Pancreas (tissue), 10 donors: ENCODE measurements at regions not wholly inside any gene's neighbourhood (a gene's known extent, or its start where the extent isn't known, plus 50 kb on each side); places are given as distances from the start of the nearest gene placed in this dataset.

Experiments
- ATAC-seq, 4 donors: fragments of 200-7000 bp; cut with Tn5 transposase; one replicate each; pipeline versions ENCODE4 v1.8.0 to v1.9.1; 2020; ENCODE audit warnings: mild to moderate bottlenecking in 4 of 4, moderate library complexity in 4 of 4
- DNase-seq, 6 donors: peaks; one replicate each; pipeline ENCODE4 v3.0.0-alpha.2; 2020
- FAIRE-seq: peaks from 2 replicates; lab custom pipeline; 2012; peaks lifted over from hg19 to GRCh38; lab: Jason Lieb, UNC
- H3K27ac ChIP-seq, 4 donors: fragments of 200-600 bp; sonication (generic); 1 replicate in 3 of 4; 2 replicates in 1 of 4; pipeline versions ENCODE4 v1.5.0 to v1.8.0; 2020
- H3K27me3 ChIP-seq, 4 donors: fragments of 200-600 bp; one replicate each; pipeline ENCODE4 v1.8.0; 2021
- H3K36me3 ChIP-seq, 3 donors: fragments of 200-600 bp; sonication (generic) in 1 of 3; one replicate each; pipeline versions ENCODE4 v1.5.0 to v1.8.0; 2020 to 2021
- H3K4me1 ChIP-seq, 3 donors: fragments of 200-600 bp; one replicate each; pipeline ENCODE4 v1.8.0; 2021
- H3K4me3 ChIP-seq, 4 donors: fragments of 200-600 bp; sonication (generic) in 2 of 4; one replicate each; pipeline versions ENCODE4 v1.5.0 to v1.8.0; 2020 to 2021
- H3K9me3 ChIP-seq, 4 donors: fragments of 200-600 bp; one replicate each; pipeline ENCODE4 v1.8.0; 2021
- CTCF ChIP-seq, 4 donors: fragments of 200-600 bp; sonication (generic) in 3 of 4; IDR thresholded peaks; one replicate each; pipeline versions ENCODE4 v1.5.0 to v1.8.0; 2021; ENCODE audit warnings: antibody characterized with exemption in 4 of 4
- WGBS, 2 donors: extraction: QIAGEN DNeasy Blood & Tissue Kit; methylation state at CpG; one replicate each; pipeline ENCODE4 v1.1.7; 2013; 5-methylcytosine and 5-hydroxymethylcytosine counted together
- intact Hi-C, 3 donors: fragments of 100-400 bp; cut with DNase I; formaldehyde crosslinking; loops; one replicate each; pipeline versions ENCODE4 v1.11.1 to v1.14.2; 2022
- donor health status: healthy with polysubstance abuse.
- donor health status: DM: no; HTN: no; CAD: no; lungs with moderate emphysema.
- donor health status: DM: no; HTN: no; CAD: no.
- donor health status: control.
- donor health status: control.
- donor health status: Bipolar disorder and iron deficiency.
- donor health status: DM: yes; HTN: yes; CAD: no.
- donor health status: DM: no; HTN: no; CAD: no.
- donor health status: DM: no; HTN: no; CAD: no.
- donor health status: DM: yes; HTN: yes; CAD: no.

GRCh38 chr14:22509036-22509709 is 79.9 kb downstream of the DAD1 start:
- 73 to 79% methylated on average over 7 of the region's 7 CpGs for WGBS, 2 donors
- H3K36me3 ChIP-seq = no peaks in the 10 kb centered on the region
- DNase-seq (no peak), FAIRE-seq (no peak), ATAC-seq (no peak)
- intact Hi-C loops = no loop called here
- H3K27ac ChIP-seq = no peak overlapping the region
- no peaks in the 10 kb centered on the region for H3K9me3 ChIP-seq
- no peaks in the 10 kb centered on the region for H3K4me1 ChIP-seq
- H3K4me3 ChIP-seq = no peak overlapping the region
- TF ChIP-seq CTCF (IDR thresholded peaks at IDR 0.05) = no peak
- no peaks in the 10 kb centered on the region for H3K27me3 ChIP-seq

GRCh38 chr14:22508662-22509035 is 80.4 kb downstream of the DAD1 start:
- DNase-seq (no peak), FAIRE-seq (no peak), ATAC-seq (no peak)
- 92 to 96% methylated on average over 4 of the region's 4 CpGs for WGBS, 2 donors
- Histone ChIP-seq H3K9me3 (no peaks in the 10 kb centered on the region), H3K27me3 (peaks cover 0 to 3% (median 0%) of the 10 kb centered on the region in 4 donors), H3K4me1 (no peaks in the 10 kb centered on the region), H3K4me3 (no peak overlapping the region), H3K27ac (no peak overlapping the region), H3K36me3 (no peaks in the 10 kb centered on the region)
- no peak for TF ChIP-seq CTCF (IDR thresholded peaks at IDR 0.05)
- intact Hi-C loops = no loop called here

- FAIRE-seq = no peak
Observed at GRCh38 chr14:22508150-22508457, 80.9 kb downstream of the DAD1 start.

GRCh38 chr14:22506778-22507351 is 82.2 kb downstream of the DAD1 start:
- H3K4me1 ChIP-seq = no peaks in the 10 kb centered on the region
- DNase-seq (no peak), FAIRE-seq (no peak), ATAC-seq (no peak)
- H3K9me3 ChIP-seq = no peaks in the 10 kb centered on the region
- no peak for TF ChIP-seq CTCF (IDR thresholded peaks at IDR 0.05)
- no peaks in the 10 kb centered on the region for H3K36me3 ChIP-seq
- 22 to 33% methylated on average over 2 of the region's 2 CpGs for WGBS, 2 donors
- H3K27me3 ChIP-seq = peaks cover 0 to 3% (median 0%) of the 10 kb centered on the region in 4 donors
- intact Hi-C loops = no loop called here
- no peak overlapping the region for H3K27ac ChIP-seq
- H3K4me3 ChIP-seq = no peak overlapping the region

More at GRCh38 chr14:22508150-22508457, 80.9 kb downstream of the DAD1 start:
- DNase-seq = no peak
- Histone ChIP-seq H3K27ac (no peak overlapping the region), H3K27me3 (peaks cover 0 to 3% (median 0%) of the 10 kb centered on the region in 4 donors), H3K4me1 (no peaks in the 10 kb centered on the region), H3K4me3 (no peak overlapping the region), H3K9me3 (no peaks in the 10 kb centered on the region), H3K36me3 (no peaks in the 10 kb centered on the region)
- no peak for TF ChIP-seq CTCF (IDR thresholded peaks at IDR 0.05)
- no peak for ATAC-seq
- WGBS, 2 donors = 82 to 86% methylated on average over 2 of the region's 2 CpGs
- intact Hi-C loops = no loop called here

- H3K36me3 ChIP-seq = no peaks in the 10 kb centered on the region
- no peak overlapping the region for H3K4me3 ChIP-seq
- ATAC-seq = no peak
- no peak for FAIRE-seq
- DNase-seq = no peak
- peaks cover 0 to 3% (median 0%) of the 10 kb centered on the region in 4 donors for H3K27me3 ChIP-seq
- TF ChIP-seq CTCF (IDR thresholded peaks at IDR 0.05) = no peak
- no peaks in the 10 kb centered on the region for H3K9me3 ChIP-seq
- WGBS, 2 donors = 78 to 80% methylated on average over 6 of the region's 6 CpGs
- no peaks in the 10 kb centered on the region for H3K4me1 ChIP-seq
- H3K27ac ChIP-seq = no peak overlapping the region
- intact Hi-C loops = no loop called here
Observed at GRCh38 chr14:22506378-22506710, 82.7 kb downstream of the DAD1 start.
